Activated naive CD8-positive, alpha-beta T cell treated with anti-CD3 and anti-CD28 coated beads, Interleukin-2, amount 10 ng/mL, durations not matched to agents 7 days and 5 days (primary cell): ENCODE measurements at regions not wholly inside any gene's neighbourhood (a gene's known extent, or its start where the extent isn't known, plus 50 kb on each side); places are given as distances from the start of the nearest gene placed in this dataset.
"Not testable (repeated sequence)": the region's sequence is repeated elsewhere in the genome, so short reads cannot be mapped to it uniquely, and the experiment has no call there.

ENCODE experiments used
- ATAC-seq: fragments of 150-1000 bp; cut with Tn5 transposase; one replicate; pipeline ENCODE4 v1.10.0; 2021; ENCODE audit warnings: low read depth, moderate library complexity
- POLR2A ChIA-PET: fragments of 350-600 bp; sonication (Branson Sonifier 250); formaldehyde crosslinking; loops from one replicate; lab custom pipeline; 2021; ENCODE audit warnings: antibody characterized with exemption; lab: Charles Lee
- DNase-seq: peaks from one replicate; pipeline ENCODE4 v3.0.0; 2021
- H3K27ac Mint-ChIP-seq: one replicate; pipeline ENCODE4 v1.8.0; 2022; ENCODE audit warnings: mild to moderate bottlenecking, mixed read lengths
- H3K27me3 Mint-ChIP-seq: one replicate; pipeline ENCODE4 v1.8.0; 2022; ENCODE audit warnings: mild to moderate bottlenecking, moderate library complexity, mixed read lengths
- H3K36me3 Mint-ChIP-seq: one replicate; pipeline ENCODE4 v1.8.0; 2021; ENCODE audit warnings: mild to moderate bottlenecking, mixed read lengths
- H3K4me1 Mint-ChIP-seq: one replicate; pipeline ENCODE4 v1.8.0; 2021; ENCODE audit warnings: mixed read lengths
- H3K4me3 Mint-ChIP-seq: one replicate; pipeline ENCODE4 v1.8.0; 2022; ENCODE audit warnings: mild to moderate bottlenecking, moderate library complexity, mixed read lengths
- H3K9me3 Mint-ChIP-seq: one replicate; pipeline ENCODE4 v1.8.0; 2021; ENCODE audit warnings: mixed read lengths

DNA sequence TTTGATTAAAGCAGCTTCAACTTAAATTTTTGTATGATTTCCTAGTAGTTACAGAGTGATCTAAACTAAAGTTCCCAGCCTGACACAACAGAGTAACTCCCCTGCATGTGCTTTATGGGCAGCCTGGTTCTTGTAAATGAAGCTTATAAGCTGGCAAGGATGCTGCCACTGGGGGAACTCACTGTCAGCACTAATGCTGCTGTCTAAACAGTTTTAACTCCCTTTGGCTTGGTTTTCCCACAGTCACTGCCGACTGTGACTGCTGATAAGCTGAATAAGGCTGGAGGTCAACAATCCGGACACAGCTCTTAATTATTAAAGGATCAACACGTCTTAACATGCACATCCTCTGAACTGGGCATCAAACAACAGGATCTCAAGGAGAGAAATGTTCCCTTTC lies 130.1 kb downstream of the OTUD1 start:
- Mint-ChIP-seq H3K4me3 (no peak overlapping the region), H3K27ac (no peak overlapping the region), H3K36me3 (peaks cover 4% of the 10 kb centered on the region), H3K27me3 (no peaks in the 10 kb centered on the region), H3K9me3 (peaks cover 24% of the 10 kb centered on the region), H3K4me1 (no peaks in the 10 kb centered on the region)
- POLR2A ChIA-PET: no interaction called here
- no peak for ATAC-seq
- DNase-seq: no peak

GRCh38 chr10:23571884-23572283 lies 133.0 kb downstream of the OTUD1 start:
- Mint-ChIP-seq H3K4me1 (no peaks in the 10 kb centered on the region), H3K9me3 (peaks cover 21% of the 10 kb centered on the region), H3K4me3 (no peak overlapping the region), H3K27me3 (no peaks in the 10 kb centered on the region), H3K27ac (no peak overlapping the region), H3K36me3 (peaks cover 4% of the 10 kb centered on the region)
- DNase-seq: no peak
- POLR2A ChIA-PET: no interaction called here
- no peak for ATAC-seq

GRCh38 chr10:23581906-23582450 lies 143.1 kb downstream of the OTUD1 start:
- ATAC-seq (no peak), DNase-seq (no peak)
- no peaks in the 10 kb centered on the region for H3K36me3 Mint-ChIP-seq
- H3K27me3 Mint-ChIP-seq: no peaks in the 10 kb centered on the region
- peaks cover 2% of the 10 kb centered on the region for H3K9me3 Mint-ChIP-seq
- no peaks in the 10 kb centered on the region for H3K4me1 Mint-ChIP-seq
- H3K4me3 Mint-ChIP-seq: no peak overlapping the region
- POLR2A ChIA-PET: no interaction called here
- no peak overlapping the region for H3K27ac Mint-ChIP-seq

GRCh38 chr10:23584396-23584795 lies 145.5 kb downstream of the OTUD1 start:
- POLR2A ChIA-PET: no interaction called here
- Mint-ChIP-seq H3K36me3 (no peaks in the 10 kb centered on the region), H3K27me3 (no peaks in the 10 kb centered on the region), H3K4me1 (no peaks in the 10 kb centered on the region), H3K4me3 (no peak overlapping the region), H3K9me3 (peaks cover 1% of the 10 kb centered on the region), H3K27ac (no peak overlapping the region)
- DNase-seq (no peak), ATAC-seq (no peak)

DNA sequence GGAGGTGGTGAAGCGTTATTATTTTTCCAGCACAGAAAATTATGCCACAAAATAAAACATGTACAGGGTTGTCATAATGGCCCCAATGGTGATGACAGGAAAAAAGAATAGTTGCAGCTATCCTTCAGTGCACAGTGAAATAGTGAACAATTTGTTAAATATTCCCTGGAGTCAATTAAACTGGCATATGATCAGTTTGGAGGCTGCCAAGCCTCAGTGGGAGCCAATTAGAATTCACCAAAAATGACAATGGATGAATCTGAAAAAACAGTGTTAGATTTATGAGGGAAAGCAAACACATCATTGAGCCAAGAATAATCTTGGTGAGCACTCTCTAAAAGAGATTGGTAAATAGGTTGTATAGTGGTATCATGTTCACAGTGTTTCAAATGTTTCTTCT lies 146.3 kb downstream of the OTUD1 start:
- Mint-ChIP-seq H3K36me3 (no peaks in the 10 kb centered on the region), H3K4me3 (no peak overlapping the region), H3K9me3 (peaks cover 1% of the 10 kb centered on the region), H3K27ac (no peak overlapping the region), H3K4me1 (no peaks in the 10 kb centered on the region), H3K27me3 (no peaks in the 10 kb centered on the region)
- POLR2A ChIA-PET: no interaction called here
- ATAC-seq (no peak), DNase-seq (no peak)

DNA sequence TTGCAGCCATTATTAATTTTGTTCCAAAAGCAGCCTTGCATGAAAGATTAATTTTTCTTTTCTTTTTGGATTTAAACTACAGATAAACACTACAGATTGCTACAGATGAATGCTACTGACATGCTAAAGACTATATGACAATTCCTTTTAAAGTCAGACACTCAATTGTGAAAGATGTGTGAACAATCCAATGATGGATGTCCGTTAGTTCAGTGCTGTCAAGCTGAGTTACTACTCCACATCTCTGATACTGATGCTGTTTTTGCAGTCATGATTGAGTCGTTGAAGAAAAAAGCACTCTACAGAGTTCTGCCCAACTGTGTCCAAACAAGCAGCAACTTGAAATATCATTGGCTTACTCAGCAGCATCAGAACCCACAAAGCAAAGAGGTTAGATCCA lies 146.8 kb downstream of the OTUD1 start:
- Mint-ChIP-seq H3K4me1 (no peaks in the 10 kb centered on the region), H3K9me3 (peaks cover 1% of the 10 kb centered on the region), H3K36me3 (no peaks in the 10 kb centered on the region), H3K27ac (no peak overlapping the region), H3K4me3 (no peak overlapping the region), H3K27me3 (no peaks in the 10 kb centered on the region)
- ATAC-seq: no peak
- POLR2A ChIA-PET: no interaction called here
- no peak for DNase-seq

DNA sequence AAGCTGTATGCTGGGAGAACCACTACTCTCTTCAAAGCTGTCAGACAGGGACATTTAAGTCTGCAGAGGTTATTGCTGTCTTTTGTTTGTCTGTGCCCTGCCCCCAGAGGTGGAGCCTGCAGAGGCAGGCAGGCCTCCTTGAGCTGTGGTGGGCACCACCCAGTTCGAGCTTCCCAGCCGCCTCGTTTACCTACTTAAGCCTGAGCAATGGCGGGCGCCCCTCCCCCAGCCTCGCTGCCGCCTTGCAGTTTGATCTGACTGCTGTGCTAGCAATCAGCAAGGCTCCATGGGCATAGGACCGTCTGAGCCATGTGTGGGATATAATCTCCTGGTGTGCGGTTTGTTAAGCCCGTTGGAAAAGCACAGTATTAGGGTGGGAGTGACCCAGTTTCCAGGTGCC lies 156.4 kb downstream of the OTUD1 start:
- DNase-seq, H3K27me3 Mint-ChIP-seq, H3K4me3 Mint-ChIP-seq, POLR2A ChIA-PET, H3K27ac Mint-ChIP-seq, H3K4me1 Mint-ChIP-seq, ATAC-seq, H3K36me3 Mint-ChIP-seq: not testable (repeated sequence)
- peaks cover 20% of the 10 kb centered on the region for H3K9me3 Mint-ChIP-seq

DNA sequence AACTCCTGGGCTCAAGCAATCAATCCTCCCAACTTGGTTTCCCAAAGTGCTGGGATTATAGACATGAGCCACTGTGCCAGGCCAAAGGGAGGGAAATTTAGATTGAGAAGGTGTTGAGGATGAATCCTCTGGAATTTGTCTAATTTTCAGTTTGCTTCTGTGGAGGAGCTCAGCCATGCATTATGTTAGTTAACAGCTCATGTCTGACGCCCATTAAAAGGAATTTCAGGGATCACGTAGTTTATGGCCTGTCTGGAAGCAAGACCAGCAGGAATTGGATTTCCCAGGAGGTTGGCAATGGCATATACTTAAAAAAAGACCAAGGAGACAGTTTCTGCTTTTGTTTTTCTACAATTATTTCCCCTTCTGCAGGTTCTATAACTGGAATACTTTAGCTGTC lies 165.7 kb downstream of the OTUD1 start:
- Mint-ChIP-seq H3K27me3 (no peaks in the 10 kb centered on the region), H3K9me3 (peaks cover 5% of the 10 kb centered on the region), H3K27ac (no peak overlapping the region), H3K4me3 (no peak overlapping the region), H3K4me1 (no peaks in the 10 kb centered on the region), H3K36me3 (no peaks in the 10 kb centered on the region)
- POLR2A ChIA-PET: no interaction called here
- ATAC-seq: no peak
- no peak for DNase-seq

GRCh38 chr10:23606456-23606855 lies 167.6 kb downstream of the OTUD1 start:
- no peaks in the 10 kb centered on the region for H3K27me3 Mint-ChIP-seq
- ATAC-seq (no peak), DNase-seq (no peak)
- no peak overlapping the region for H3K27ac Mint-ChIP-seq
- H3K9me3 Mint-ChIP-seq: peaks cover 5% of the 10 kb centered on the region
- no peaks in the 10 kb centered on the region for H3K4me1 Mint-ChIP-seq
- no peaks in the 10 kb centered on the region for H3K36me3 Mint-ChIP-seq
- POLR2A ChIA-PET: no interaction called here
- no peak overlapping the region for H3K4me3 Mint-ChIP-seq

DNA sequence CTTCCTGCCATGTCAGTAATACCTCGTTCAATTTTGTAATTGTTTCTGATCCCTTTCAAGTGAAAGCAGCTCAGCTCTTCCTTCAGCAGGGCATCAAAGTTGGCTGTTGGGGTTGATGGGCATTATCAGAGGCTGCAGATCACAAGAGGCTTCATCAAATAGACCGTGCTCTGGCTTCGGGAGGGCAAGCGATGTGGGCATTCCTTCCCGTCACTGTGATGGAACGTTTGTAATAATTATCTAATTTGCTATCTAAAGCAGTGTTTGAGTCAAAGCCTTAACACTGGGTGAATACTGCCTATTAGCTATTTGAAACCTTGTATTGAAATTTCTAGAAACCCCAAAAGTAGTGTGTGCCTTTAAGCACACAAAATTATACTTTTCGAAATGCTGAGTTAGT lies 170.1 kb downstream of the OTUD1 start:
- DNase-seq (no peak), ATAC-seq (no peak)
- Mint-ChIP-seq H3K27me3 (no peaks in the 10 kb centered on the region), H3K4me3 (no peak overlapping the region), H3K4me1 (no peaks in the 10 kb centered on the region), H3K27ac (no peak overlapping the region), H3K9me3 (no peaks in the 10 kb centered on the region), H3K36me3 (no peaks in the 10 kb centered on the region)
- POLR2A ChIA-PET: no interaction called here

GRCh38 chr10:23610626-23611307 lies 171.9 kb downstream of the OTUD1 start:
- no peaks in the 10 kb centered on the region for H3K9me3 Mint-ChIP-seq
- ATAC-seq (no peak), DNase-seq (no peak)
- no peak overlapping the region for H3K4me3 Mint-ChIP-seq
- POLR2A ChIA-PET: no interaction called here
- H3K4me1 Mint-ChIP-seq: no peaks in the 10 kb centered on the region
- no peak overlapping the region for H3K27ac Mint-ChIP-seq
- H3K27me3 Mint-ChIP-seq: no peaks in the 10 kb centered on the region
- H3K36me3 Mint-ChIP-seq: no peaks in the 10 kb centered on the region

DNA sequence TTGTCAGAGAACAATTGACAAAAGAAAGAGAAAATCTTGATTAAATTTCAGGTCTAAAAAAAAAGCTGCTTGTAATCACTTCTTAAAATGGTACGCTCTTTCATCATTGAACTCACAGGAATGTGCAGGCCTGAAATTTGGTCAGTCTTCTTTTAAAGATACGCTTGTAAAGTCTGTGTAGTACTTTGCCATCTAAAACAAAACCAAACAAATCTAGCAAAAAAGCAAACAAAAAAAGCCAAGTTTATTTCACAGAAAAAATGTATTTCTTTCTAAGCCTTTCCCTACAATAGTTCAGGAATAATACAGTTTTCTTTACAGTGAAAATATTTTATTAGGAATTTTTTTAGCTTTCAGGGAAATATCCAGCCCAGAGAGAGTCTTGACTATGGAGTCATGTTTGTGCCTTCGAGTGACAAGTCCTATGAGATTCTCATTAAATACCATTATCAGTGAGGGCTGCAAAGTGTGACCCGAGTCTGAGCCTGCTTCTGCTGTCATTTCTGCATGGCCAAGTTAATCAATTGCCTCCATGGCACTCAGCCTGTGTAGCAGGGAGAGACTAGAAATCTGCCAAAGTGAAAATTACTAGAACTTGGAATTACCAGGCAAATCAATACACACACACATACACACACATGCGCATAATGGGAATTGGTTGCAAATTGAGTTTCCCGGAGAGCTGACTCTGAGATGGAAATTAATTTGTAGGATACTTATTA lies 172.6 kb downstream of the OTUD1 start:
- no peak for ATAC-seq
- POLR2A ChIA-PET: no interaction called here
- Mint-ChIP-seq H3K27me3 (no peaks in the 10 kb centered on the region), H3K27ac (no peak overlapping the region), H3K36me3 (no peaks in the 10 kb centered on the region), H3K9me3 (no peaks in the 10 kb centered on the region), H3K4me3 (no peak overlapping the region), H3K4me1 (no peaks in the 10 kb centered on the region)
- DNase-seq: no peak

- Mint-ChIP-seq H3K9me3 (no peaks in the 10 kb centered on the region), H3K4me3 (no peak overlapping the region), H3K27me3 (no peaks in the 10 kb centered on the region), H3K36me3 (no peaks in the 10 kb centered on the region), H3K27ac (no peak overlapping the region), H3K4me1 (no peaks in the 10 kb centered on the region)
- DNase-seq (no peak), ATAC-seq (no peak)
- POLR2A ChIA-PET: no interaction called here
Observed at GRCh38 chr10:23613900-23614299, 175.0 kb downstream of the OTUD1 start.

- POLR2A ChIA-PET: no interaction called here
- H3K4me3 Mint-ChIP-seq: no peak overlapping the region
- no peak overlapping the region for H3K27ac Mint-ChIP-seq
- no peaks in the 10 kb centered on the region for H3K27me3 Mint-ChIP-seq
- DNase-seq: no peak
- H3K36me3 Mint-ChIP-seq: no peaks in the 10 kb centered on the region
- no peaks in the 10 kb centered on the region for H3K4me1 Mint-ChIP-seq
- ATAC-seq: no peak
- H3K9me3 Mint-ChIP-seq: no peaks in the 10 kb centered on the region
Observed at GRCh38 chr10:23614483-23614882, 175.6 kb downstream of the OTUD1 start.
